IMR-90 (cell line): ENCODE measurements at regions not wholly inside any gene's neighbourhood (a gene's known extent, or its start where the extent isn't known, plus 50 kb on each side); places are given as distances from the start of the nearest gene placed in this dataset.

Source experiments
- ATAC-seq: fragments of 200-7000 bp; cut with Tn5 transposase; 2 replicates; pipeline ENCODE4 v1.9.1; 2020; ENCODE audit warnings: low read depth, mild to moderate bottlenecking, moderate library complexity
- BruUV-seq: library from RNA; stranded (reverse); fragments of 400-500 nt; replicated peaks from 2 replicates; lab custom pipeline; 2021; lab: Mats Ljungman, UMichigan
- CTCF ChIA-PET: fragments of 300-600 bp; formaldehyde crosslinking; extraction: SDS; loops from one replicate; lab custom pipeline; 2021; ENCODE audit warnings: antibody characterized with exemption; lab: Yijun Ruan, JAX
- POLR2A ChIA-PET: fragments of 300-600 bp; sonication (Branson Sonifier 250); formaldehyde crosslinking; loops from one replicate; lab custom pipeline; 2022; ENCODE audit warnings: antibody characterized with exemption; ENCODE audit not compliant: unreplicated experiment; lab: Charles Lee
- DNase-seq: peaks from one replicate; pipeline ENCODE4 v3.0.0; 2013
- H2AFZ ChIP-seq: replicated peaks from 2 replicates; pipeline ENCODE3; 2013; ENCODE audit warnings: low read length, mild to moderate bottlenecking; ENCODE audit not compliant: poor library complexity
- H2AK5ac ChIP-seq: 2 replicates; pipeline ENCODE4 v1.6.1; 2013; ENCODE audit warnings: low read depth, low read length, inconsistent platforms
- H2AK9ac ChIP-seq: replicated peaks from 2 replicates; pipeline ENCODE3; 2013; ENCODE audit warnings: mild to moderate bottlenecking, low read depth, low read length, moderate library complexity; ENCODE audit not compliant: poor library complexity
- H2BK120ac ChIP-seq: 2 replicates; pipeline ENCODE4 v1.6.1; 2013; ENCODE audit warnings: low read depth, low read length, inconsistent platforms
- H2BK15ac ChIP-seq: 3 replicates; pipeline ENCODE4 v1.6.1; 2013; ENCODE audit warnings: low read depth, low read length, inconsistent platforms
- H2BK20ac ChIP-seq: 2 replicates; pipeline ENCODE4 v1.6.1; 2013; ENCODE audit warnings: low read depth, mild to moderate bottlenecking, inconsistent platforms, low read length, moderate library complexity
- H2BK5ac ChIP-seq: 2 replicates; pipeline ENCODE4 v1.6.1; 2013; ENCODE audit warnings: mild to moderate bottlenecking, low read depth, low read length, inconsistent platforms; ENCODE audit not compliant: poor library complexity, severe bottlenecking
- H3K14ac ChIP-seq: replicated peaks from 2 replicates; pipeline ENCODE4 v1.6.1; 2013; ENCODE audit warnings: low read depth, low read length, inconsistent platforms
- H3K18ac ChIP-seq: 2 replicates; pipeline ENCODE4 v1.6.1; 2013; ENCODE audit warnings: low read depth, low read length, control low read depth
- H3K23ac ChIP-seq: 2 replicates; pipeline ENCODE4 v1.6.1; 2013; ENCODE audit warnings: low read depth, low read length, inconsistent platforms
- H3K27ac ChIP-seq: 2 replicates; pipeline ENCODE4 v1.5.1; 2013; ENCODE audit warnings: mild to moderate bottlenecking, control low read depth, low read length; ENCODE audit not compliant: insufficient read depth
- H3K27me3 ChIP-seq: 2 replicates; pipeline ENCODE4 v1.6.1; 2013; ENCODE audit warnings: low read length; ENCODE audit not compliant: control insufficient read depth, insufficient read depth
- H3K36me3 ChIP-seq: 2 replicates; pipeline ENCODE4 v1.6.1; 2013; ENCODE audit warnings: low read length, mixed read lengths; ENCODE audit not compliant: control insufficient read depth, insufficient read depth
- H3K4ac ChIP-seq: 2 replicates; pipeline ENCODE4 v1.6.1; 2013; ENCODE audit warnings: low read depth, low read length, inconsistent platforms
- H3K4me1 ChIP-seq: 2 replicates; pipeline ENCODE4 v1.6.1; 2013; ENCODE audit warnings: low read length, mixed read lengths; ENCODE audit not compliant: control insufficient read depth, insufficient read depth
- H3K4me2 ChIP-seq: 2 replicates; pipeline ENCODE4 v1.6.1; 2013; ENCODE audit warnings: low read depth, mild to moderate bottlenecking, control low read depth, low read length, moderate library complexity
- H3K4me3 ChIP-seq: 2 replicates; pipeline ENCODE4 v1.5.1; 2013; ENCODE audit warnings: low read depth, mild to moderate bottlenecking, control low read depth, low read length, moderate library complexity; ENCODE audit not compliant: insufficient read depth
- H3K56ac ChIP-seq: 2 replicates; pipeline ENCODE4 v1.6.1; 2013; ENCODE audit warnings: low read length, inconsistent platforms; ENCODE audit not compliant: insufficient read depth; ENCODE audit errors: extremely low read depth
- H3K79me1 ChIP-seq, 2 experiments: 2 replicates each; pipeline ENCODE4 v1.6.1; 2013; ENCODE audit warnings: low read length in 2 of 2, inconsistent platforms in 1 of 2, low read depth in 1 of 2
- H3K9ac ChIP-seq: 2 replicates; pipeline ENCODE4 v1.6.1; 2013; ENCODE audit warnings: low read depth, low read length, control low read depth
- H3K9me1 ChIP-seq: 2 replicates; pipeline ENCODE4 v1.6.1; 2013; ENCODE audit warnings: low read length, inconsistent platforms; ENCODE audit not compliant: insufficient read depth
- H3K9me3 ChIP-seq: 2 replicates; pipeline ENCODE4 v1.6.1; 2013; ENCODE audit warnings: low read length; ENCODE audit not compliant: control insufficient read depth, insufficient read depth
- H4K20me1 ChIP-seq: 2 replicates; pipeline ENCODE4 v1.6.1; 2013; ENCODE audit warnings: low read length, inconsistent platforms; ENCODE audit not compliant: insufficient read depth
- H4K5ac ChIP-seq: 2 replicates; pipeline ENCODE4 v1.6.1; 2013; ENCODE audit warnings: mild to moderate bottlenecking, low read depth, low read length, control low read depth
- H4K8ac ChIP-seq, 2 experiments: 2 replicates each; pipeline ENCODE4 v1.6.1; 2013; ENCODE audit warnings: low read depth in 2 of 2, low read length in 2 of 2, control low read depth in 1 of 2, inconsistent platforms in 1 of 2
- H4K91ac ChIP-seq: 2 replicates; pipeline ENCODE4 v1.6.1; 2013; ENCODE audit warnings: low read depth, low read length, inconsistent platforms; ENCODE audit not compliant: insufficient read depth
- BHLHE40 ChIP-seq: fragments of 150-350 bp; IDR thresholded peaks from 2 replicates; pipeline ENCODE4 v1.6.1; 2016; ENCODE audit warnings: mild to moderate bottlenecking, low read depth, low read length
- FOS ChIP-seq: fragments of 150-350 bp; IDR thresholded peaks from 2 replicates; pipeline ENCODE4 v1.6.1; 2016; ENCODE audit warnings: low read depth, low read length
- POLR2A ChIP-seq: IDR thresholded peaks from 2 replicates; pipeline ENCODE4 v1.6.1; 2012; ENCODE audit warnings: mild to moderate bottlenecking, low read depth, low read length
- WGBS, 2 experiments: methylation state at CpG; one replicate each; pipeline versions ENCODE4 v1.1.5 to v1.1.7; 2013; ENCODE audit warnings: missing lambda C conversion rate in 2 of 2; ENCODE audit not compliant: insufficient read length in 1 of 2; ENCODE audit errors: extremely low coverage in 2 of 2; 5-methylcytosine and 5-hydroxymethylcytosine counted together
- dilution Hi-C: fragments of 300-500 bp; cut with HindIII; formaldehyde crosslinking; loops from one replicate; pipeline ENCODE4 v1.14.3; 2018; ENCODE audit warnings: low sequenced_read_pairs; ENCODE audit not compliant: unreplicated experiment
- in situ Hi-C: fragments of 300-500 bp; cut with MboI; formaldehyde crosslinking; loops from 3 replicates; pipeline ENCODE4 v1.14.3; 2019; ENCODE audit warnings: low sequenced_read_pairs, inconsistent platforms, mixed read lengths
- intact Hi-C: fragments of 100-400 bp; cut with micrococcal nuclease; formaldehyde crosslinking; loops from 2 replicates; pipeline ENCODE4 v1.10.0; 2022
- TF ChIP-seq, protein P1 (sequence below): conservative IDR thresholded peaks from 2 replicates; pipeline ENCODE4 v1.5.1; 2012; ENCODE audit warnings: mild to moderate bottlenecking, low read depth, low read length, improper control_type of control experiment
- TF ChIP-seq, protein P2 (sequence below): fragments of 150-350 bp; IDR thresholded peaks from 2 replicates; pipeline ENCODE4 v1.6.1; 2016; ENCODE audit warnings: low read depth, mild to moderate bottlenecking, low read length, moderate library complexity, borderline replicate concordance

DNA sequence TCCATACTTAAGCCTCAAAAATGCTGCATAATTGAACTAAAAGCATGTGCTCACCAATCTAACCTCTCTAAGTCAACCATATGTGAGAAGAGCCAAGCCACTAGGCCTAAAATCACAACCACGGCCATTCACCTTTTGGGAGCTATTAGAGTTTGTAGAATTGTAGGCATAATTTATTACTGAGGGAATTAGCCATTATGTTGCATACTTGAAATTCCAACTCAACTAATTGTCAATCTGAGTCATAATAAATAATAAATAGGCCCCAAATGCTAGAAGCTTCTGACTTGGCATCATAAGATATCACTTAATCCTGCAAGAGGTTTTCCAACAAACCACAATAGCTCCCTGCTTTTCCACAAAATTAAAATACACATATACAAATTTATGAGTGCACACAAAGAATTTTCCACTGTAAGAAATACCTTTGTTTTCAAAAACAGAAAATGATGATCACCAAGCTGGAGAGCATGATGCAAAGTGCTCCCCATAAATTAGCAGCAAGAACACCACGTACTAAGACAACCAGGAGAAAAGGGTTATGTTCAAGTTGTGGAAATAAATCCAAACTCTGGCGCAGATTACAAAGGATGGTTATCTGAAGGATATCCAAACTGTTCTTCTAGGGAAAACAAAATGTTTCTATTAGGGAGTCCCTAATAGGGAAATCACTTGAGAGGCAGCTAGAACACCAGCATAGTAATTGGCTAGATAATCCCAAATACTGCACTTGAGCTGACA lies 250.0 kb upstream of the SLC30A5 start:
- intact Hi-C loops = no loop called here
- Histone ChIP-seq H2BK5ac (no peak overlapping the region), H4K91ac (no peak overlapping the region), H2BK20ac (no peak overlapping the region), H4K5ac (no peak overlapping the region), H2AK9ac (no peak overlapping the region), H4K20me1 (no peaks in the 10 kb centered on the region), H2BK15ac (no peak overlapping the region), H3K9me1 (no peaks in the 10 kb centered on the region), H3K9me3 (no peaks in the 10 kb centered on the region), H3K79me1 (no peaks in the 10 kb centered on the region), H3K27me3 (no peaks in the 10 kb centered on the region), H3K27ac (no peak overlapping the region), H3K4me2 (no peak overlapping the region), H2BK120ac (no peak overlapping the region), H3K4me3 (no peak overlapping the region), H3K14ac (no peak overlapping the region), H3K23ac (no peak overlapping the region), H3K9ac (no peak overlapping the region), H2AK5ac (no peak overlapping the region), H3K36me3 (no peaks in the 10 kb centered on the region), H4K8ac (no peak overlapping the region), H3K4ac (no peak overlapping the region), H3K56ac (no peak overlapping the region), H3K18ac (no peak overlapping the region), H3K4me1 (no peaks in the 10 kb centered on the region), H2AFZ (no peak overlapping the region)
- WGBS, 2 experiments = no CpG with 5 or more reads among the region's 3 CpGs
- in situ Hi-C loops = no loop called here
- TF ChIP-seq, protein P1, sequence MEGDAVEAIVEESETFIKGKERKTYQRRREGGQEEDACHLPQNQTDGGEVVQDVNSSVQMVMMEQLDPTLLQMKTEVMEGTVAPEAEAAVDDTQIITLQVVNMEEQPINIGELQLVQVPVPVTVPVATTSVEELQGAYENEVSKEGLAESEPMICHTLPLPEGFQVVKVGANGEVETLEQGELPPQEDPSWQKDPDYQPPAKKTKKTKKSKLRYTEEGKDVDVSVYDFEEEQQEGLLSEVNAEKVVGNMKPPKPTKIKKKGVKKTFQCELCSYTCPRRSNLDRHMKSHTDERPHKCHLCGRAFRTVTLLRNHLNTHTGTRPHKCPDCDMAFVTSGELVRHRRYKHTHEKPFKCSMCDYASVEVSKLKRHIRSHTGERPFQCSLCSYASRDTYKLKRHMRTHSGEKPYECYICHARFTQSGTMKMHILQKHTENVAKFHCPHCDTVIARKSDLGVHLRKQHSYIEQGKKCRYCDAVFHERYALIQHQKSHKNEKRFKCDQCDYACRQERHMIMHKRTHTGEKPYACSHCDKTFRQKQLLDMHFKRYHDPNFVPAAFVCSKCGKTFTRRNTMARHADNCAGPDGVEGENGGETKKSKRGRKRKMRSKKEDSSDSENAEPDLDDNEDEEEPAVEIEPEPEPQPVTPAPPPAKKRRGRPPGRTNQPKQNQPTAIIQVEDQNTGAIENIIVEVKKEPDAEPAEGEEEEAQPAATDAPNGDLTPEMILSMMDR = no peak
- TF ChIP-seq POLR2A (no peak), BHLHE40 (no peak), FOS (no peak)
- TF ChIP-seq, protein P2, sequence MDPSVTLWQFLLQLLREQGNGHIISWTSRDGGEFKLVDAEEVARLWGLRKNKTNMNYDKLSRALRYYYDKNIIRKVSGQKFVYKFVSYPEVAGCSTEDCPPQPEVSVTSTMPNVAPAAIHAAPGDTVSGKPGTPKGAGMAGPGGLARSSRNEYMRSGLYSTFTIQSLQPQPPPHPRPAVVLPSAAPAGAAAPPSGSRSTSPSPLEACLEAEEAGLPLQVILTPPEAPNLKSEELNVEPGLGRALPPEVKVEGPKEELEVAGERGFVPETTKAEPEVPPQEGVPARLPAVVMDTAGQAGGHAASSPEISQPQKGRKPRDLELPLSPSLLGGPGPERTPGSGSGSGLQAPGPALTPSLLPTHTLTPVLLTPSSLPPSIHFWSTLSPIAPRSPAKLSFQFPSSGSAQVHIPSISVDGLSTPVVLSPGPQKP = no peak
- ChIA-PET CTCF (no interaction called here), POLR2A (no interaction called here)
- dilution Hi-C loops = no loop called here
- no TSS peak for BruUV-seq
- no peak for DNase-seq
- no peak for ATAC-seq
